Stimulated activated CD4-positive, alpha-beta T cell treated with anti-CD3 and anti-CD28 coated beads, Interleukin-2, amount 100 ng/mL, for 4 hours (primary cell): ENCODE measurements at regions not wholly inside any gene's neighbourhood (a gene's known extent, or its start where the extent isn't known, plus 50 kb on each side); places are given as distances from the start of the nearest gene placed in this dataset.
"Not testable (repeated sequence)": the region's sequence is repeated elsewhere in the genome, so short reads cannot be mapped to it uniquely, and the experiment has no call there.

Experiments used
- DNase-seq: peaks from one replicate; pipeline ENCODE4 v3.0.0-alpha.2; 2020; ENCODE audit warnings: low read depth

GRCh38 chr1:83395130-83395529, 603.8 kb downstream of the TTLL7 start:
- not testable (repeated sequence) for DNase-seq

GRCh38 chr1:83386946-83387345, 612.0 kb downstream of the TTLL7 start:
- not testable (repeated sequence) for DNase-seq

GRCh38 chr1:83383107-83383506, 615.8 kb downstream of the TTLL7 start:
- not testable (repeated sequence) for DNase-seq

GRCh38 chr1:83373018-83373417, 625.9 kb downstream of the TTLL7 start:
- not testable (repeated sequence) for DNase-seq

GRCh38 chr1:83369853-83370252, 629.1 kb downstream of the TTLL7 start:
- DNase-seq: not testable (repeated sequence)

GRCh38 chr1:83365320-83365719, 633.6 kb downstream of the TTLL7 start:
- not testable (repeated sequence) for DNase-seq

GRCh38 chr1:83345375-83345774, 653.6 kb downstream of the TTLL7 start:
- DNase-seq: not testable (repeated sequence)

- DNase-seq: not testable (repeated sequence)
These were observed 655.2 kb downstream of the TTLL7 start for GRCh38 chr1:83343767-83344166.

- not testable (repeated sequence) for DNase-seq
These were observed 655.9 kb downstream of the TTLL7 start for GRCh38 chr1:83342995-83343394.

GRCh38 chr1:83332308-83332707, 666.6 kb downstream of the TTLL7 start:
- not testable (repeated sequence) for DNase-seq

GRCh38 chr1:83318366-83318765, 680.6 kb downstream of the TTLL7 start:
- DNase-seq: no peak

- not testable (repeated sequence) for DNase-seq
These were observed 683.5 kb downstream of the TTLL7 start for GRCh38 chr1:83315446-83315845.

- DNase-seq: not testable (repeated sequence)
These were observed 688.8 kb downstream of the TTLL7 start for GRCh38 chr1:83310161-83310560.

GRCh38 chr1:83309035-83309434, 689.9 kb downstream of the TTLL7 start:
- not testable (repeated sequence) for DNase-seq

GRCh38 chr1:83306811-83307210, 692.1 kb downstream of the TTLL7 start:
- not testable (repeated sequence) for DNase-seq

GRCh38 chr1:83295594-83295993, 703.3 kb downstream of the TTLL7 start:
- not testable (repeated sequence) for DNase-seq

- DNase-seq: not testable (repeated sequence)
These were observed 711.5 kb downstream of the TTLL7 start for GRCh38 chr1:83287391-83287790.

- not testable (repeated sequence) for DNase-seq
These were observed 724.3 kb downstream of the TTLL7 start for GRCh38 chr1:83274656-83275055.

- not testable (repeated sequence) for DNase-seq
These were observed 726.4 kb downstream of the TTLL7 start for GRCh38 chr1:83272484-83272883.

- not testable (repeated sequence) for DNase-seq
These were observed 727.1 kb downstream of the TTLL7 start for GRCh38 chr1:83271834-83272233.

- DNase-seq: not testable (repeated sequence)
These were observed 728.1 kb downstream of the TTLL7 start for GRCh38 chr1:83270801-83271200.

GRCh38 chr1:83263808-83264207, 735.1 kb downstream of the TTLL7 start:
- DNase-seq: not testable (repeated sequence)

- not testable (repeated sequence) for DNase-seq
These were observed 747.2 kb downstream of the TTLL7 start for GRCh38 chr1:83251687-83252086.

- not testable (repeated sequence) for DNase-seq
These were observed 752.2 kb downstream of the TTLL7 start for GRCh38 chr1:83246780-83247179.
